ENCODE measurements at regions not wholly inside any gene's neighbourhood (a gene's known extent, or its start where the extent isn't known, plus 50 kb on each side); places are given as distances from the start of the nearest gene placed in this dataset.
"Not testable (repeated sequence)": the region's sequence is repeated elsewhere in the genome, so short reads cannot be mapped to it uniquely, and the experiment has no call there.

GRCh38 chr20:29296256-29297230, 1960.9 kb upstream of the DEFB115 start:
- no peak for DNase-seq (ENCODE audit: low read depth)

GRCh38 chr20:29297411-29298270, 1959.8 kb upstream of the DEFB115 start:
- no peak for DNase-seq (ENCODE audit: low read depth)

GRCh38 chr20:29298271-29298590, 1959.2 kb upstream of the DEFB115 start:
- DNase-seq (ENCODE audit: low read depth): no peak

GRCh38 chr20:29298759-29299613, 1958.5 kb upstream of the DEFB115 start:
- DNase-seq (ENCODE audit: low read depth): peak; percentile 12

GRCh38 chr20:29299811-29300578, 1957.5 kb upstream of the DEFB115 start:
- no peak for DNase-seq (ENCODE audit: low read depth)

- DNase-seq (ENCODE audit: low read depth): no peak
Observed at GRCh38 chr20:29300579-29301551, 1956.6 kb upstream of the DEFB115 start.

GRCh38 chr20:29301624-29302259, 1955.7 kb upstream of the DEFB115 start:
- DNase-seq (ENCODE audit: low read depth): no peak

GRCh38 chr20:29302979-29303644, 1954.4 kb upstream of the DEFB115 start:
- no peak for DNase-seq (ENCODE audit: low read depth)

GRCh38 chr20:29306390-29307072, 1950.9 kb upstream of the DEFB115 start:
- no peak for DNase-seq (ENCODE audit: low read depth)

- DNase-seq (ENCODE audit: low read depth): not testable (repeated sequence)
Observed at GRCh38 chr20:29307484-29307883, 1950.0 kb upstream of the DEFB115 start.

- not testable (repeated sequence) for DNase-seq (ENCODE audit: low read depth)
Observed at GRCh38 chr20:29308956-29309355, 1948.5 kb upstream of the DEFB115 start.

- DNase-seq (ENCODE audit: low read depth): not testable (repeated sequence)
Observed at GRCh38 chr20:29309481-29309880, 1948.0 kb upstream of the DEFB115 start.

- not testable (repeated sequence) for DNase-seq (ENCODE audit: low read depth)
Observed at GRCh38 chr20:29311046-29311445, 1946.4 kb upstream of the DEFB115 start.

- not testable (repeated sequence) for DNase-seq (ENCODE audit: low read depth)
Observed at GRCh38 chr20:29312679-29313078, 1944.8 kb upstream of the DEFB115 start.

GRCh38 chr20:29313481-29313880, 1944.0 kb upstream of the DEFB115 start:
- DNase-seq (ENCODE audit: low read depth): no peak

- DNase-seq (ENCODE audit: low read depth): no peak
Observed at GRCh38 chr20:29314294-29314693, 1943.2 kb upstream of the DEFB115 start.

GRCh38 chr20:29318871-29319461, 1938.5 kb upstream of the DEFB115 start:
- no peak for DNase-seq (ENCODE audit: low read depth)

- DNase-seq (ENCODE audit: low read depth): no peak
Observed at GRCh38 chr20:29319725-29320124, 1937.7 kb upstream of the DEFB115 start.
